GM23248 (cell line): ENCODE measurements at regions not wholly inside any gene's neighbourhood (a gene's known extent, or its start where the extent isn't known, plus 50 kb on each side); places are given as distances from the start of the nearest gene placed in this dataset.

Experiments used
- EZH2 ChIP-seq: fragments of 200-600 bp; sonication (generic); IDR thresholded peaks from 2 replicates; pipeline ENCODE4 v1.6.1; 2018; ENCODE audit warnings: antibody characterized with exemption, mild to moderate bottlenecking; ENCODE audit not compliant: insufficient read depth, poor library complexity, severe bottlenecking
- EZH2phosphoT487 ChIP-seq: fragments of 200-600 bp; sonication (generic); IDR thresholded peaks from 2 replicates; pipeline ENCODE4 v1.6.1; 2018; ENCODE audit warnings: antibody characterized with exemption, moderate library complexity, mild to moderate bottlenecking, low read depth; ENCODE audit not compliant: insufficient read depth

GRCh38 chr3:110593749-110594148 is 477.9 kb upstream of the NECTIN3 start:
- no peak for TF ChIP-seq EZH2phosphoT487
- no peak for TF ChIP-seq EZH2
